ENCODE measurements at regions not wholly inside any gene's neighbourhood (a gene's known extent, or its start where the extent isn't known, plus 50 kb on each side); places are given as distances from the start of the nearest gene placed in this dataset.

- CTCF ChIA-PET: interaction anchor here (1.5 kb wide), 1 partner anchor 30 kb away, joined by 4 read pairs; no protein-coding TSS in a partner anchor
- BruUV-seq (replicated peaks): no TSS peak
- no peaks in the 10 kb centered on the region for H3K79me2 ChIP-seq (ENCODE audit: control insufficient read depth, insufficient read depth, low read length)
- no peak overlapping the region for H2AFZ ChIP-seq (ENCODE audit: low read depth, low read length)
- TF ChIP-seq POLR2AphosphoS5 (IDR thresholded peaks at IDR 0.05; ENCODE audit: insufficient read depth, low read depth, low read length) (no peak), FOS (IDR thresholded peaks at IDR 0.05; ENCODE audit: borderline replicate concordance, insufficient read depth, low read length) (no peak), POLR2A (IDR thresholded peaks at IDR 0.05; ENCODE audit: low read depth, low read length) (no peak), CTCF (IDR thresholded peaks at IDR 0.05; ENCODE audit: extremely low read depth in 1 of 2, insufficient read depth in 1 of 2, low read depth in 1 of 2, low read length in 2 of 2) (no peak), JUN (IDR thresholded peaks at IDR 0.05; ENCODE audit: borderline replicate concordance, insufficient read depth, insufficient read length, low read depth) (no peak), EZH2 (IDR thresholded peaks at IDR 0.05; ENCODE audit: borderline replicate concordance, low read depth, low read length, severe bottlenecking) (no peak), GATA2 (IDR thresholded peaks at IDR 0.05; ENCODE audit: insufficient read depth, insufficient read length, low read depth, low read length) (no peak), MYC (IDR thresholded peaks at IDR 0.05; ENCODE audit: low read depth, low read length) (no peak), MAX (IDR thresholded peaks at IDR 0.05; ENCODE audit: insufficient read depth, insufficient read length) (no peak)
- H4K20me1 ChIP-seq (replicated peaks; ENCODE audit: control insufficient read depth, extremely low read depth, insufficient read depth, low read length): no peaks in the 10 kb centered on the region
- dilution Hi-C loops (cut with MboI; ENCODE audit: extremely low pct_ligation_motif_present, low sequenced_read_pairs) (no loop called here), intact Hi-C loops (cut with micrococcal nuclease) (no loop called here)
- H3K9me1 ChIP-seq (replicated peaks; ENCODE audit: control insufficient read depth, extremely low read depth, insufficient read depth, low read length): no peaks in the 10 kb centered on the region
- H3K4me3 ChIP-seq (replicated peaks in 1 of 3; ENCODE audit: insufficient read depth in 1 of 3, low read depth in 1 of 3, low read length in 3 of 3): no peak overlapping the region
- FAIRE-seq (no peak), DNase-seq (ENCODE audit: low read depth, low spot score) (no peak)
- no peaks in the 10 kb centered on the region for H3K36me3 ChIP-seq (ENCODE audit: control insufficient read depth in 2 of 2, extremely low read depth in 1 of 2, insufficient read depth in 2 of 2, low read length in 2 of 2)
- H3K27me3 ChIP-seq (ENCODE audit: control insufficient read depth in 2 of 2, insufficient read depth in 2 of 2, low read length in 2 of 2): no peaks in the 10 kb centered on the region
- H3K4me2 ChIP-seq (ENCODE audit: insufficient read depth, low read length): no peak overlapping the region
- no peaks in the 10 kb centered on the region for H3K9me3 ChIP-seq (replicated peaks; ENCODE audit: control insufficient read depth, insufficient read depth, low read length)
- H3K9ac ChIP-seq (replicated peaks; ENCODE audit: extremely low read depth, insufficient read depth, low read length): no peak overlapping the region
- H3K4me1 ChIP-seq (ENCODE audit: control insufficient read depth, extremely low read depth, insufficient read depth, low read length): no peaks in the 10 kb centered on the region
- POLR2A ChIA-PET: no interaction called here
- no peak overlapping the region for H3K27ac ChIP-seq (ENCODE audit: insufficient read depth, low read depth, low read length)
These were observed 333.2 kb downstream of the DHX35 start for GRCh38 chr20:39295301-39295700.
